ENCODE measurements at regions not wholly inside any gene's neighbourhood (a gene's known extent, or its start where the extent isn't known, plus 50 kb on each side); places are given as distances from the start of the nearest gene placed in this dataset.

DNA sequence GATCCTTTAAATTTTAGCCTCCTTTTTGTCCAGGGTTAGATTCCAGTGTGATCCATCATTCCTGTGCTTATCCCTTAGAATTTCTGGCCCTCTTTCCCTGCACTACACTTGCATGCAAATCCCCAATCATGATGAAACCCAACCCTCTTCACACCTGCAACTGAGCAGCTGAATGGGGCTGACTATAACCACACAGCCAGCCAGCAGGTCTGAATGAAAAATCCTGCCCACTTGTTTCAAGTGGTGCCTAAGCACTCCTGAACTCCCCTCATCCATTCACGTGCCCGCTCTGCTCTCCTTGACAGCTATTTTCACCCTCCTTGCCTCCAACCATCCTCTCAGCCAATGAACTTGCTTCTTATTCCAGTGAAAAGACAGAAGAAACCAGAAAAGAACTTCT lies 80.5 kb upstream of the AFF3 start:
- DNase-seq, result no peak

- DNase-seq, result no peak
Measured at GRCh38 chr2:100218552-100218951, 76.2 kb upstream of the AFF3 start.

GRCh38 chr2:100217323-100217722 lies 74.9 kb upstream of the AFF3 start:
- DNase-seq, result no peak

DNA sequence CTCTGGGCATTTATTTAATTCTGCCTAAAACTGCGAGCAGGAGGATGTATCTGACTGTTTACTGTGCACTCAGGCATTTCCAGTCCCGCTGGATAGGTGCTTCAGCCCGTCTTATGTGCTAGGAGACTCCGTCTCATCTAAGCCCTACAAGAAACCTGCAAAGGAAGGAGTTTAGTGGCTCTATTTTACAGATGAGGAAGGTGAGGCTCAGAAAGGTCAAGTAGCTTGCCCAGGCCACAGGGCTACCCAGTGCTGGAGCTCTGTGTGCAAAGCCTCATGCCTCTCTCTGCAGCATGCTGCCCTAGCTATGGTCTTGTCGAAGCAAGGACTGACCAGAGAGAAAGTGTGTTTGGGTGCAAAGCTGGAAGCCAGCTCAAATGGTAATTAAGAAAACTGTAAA lies 73.6 kb upstream of the AFF3 start:
- no peak for DNase-seq

GRCh38 chr2:100215371-100215770 lies 73.0 kb upstream of the AFF3 start:
- no peak for DNase-seq

DNA sequence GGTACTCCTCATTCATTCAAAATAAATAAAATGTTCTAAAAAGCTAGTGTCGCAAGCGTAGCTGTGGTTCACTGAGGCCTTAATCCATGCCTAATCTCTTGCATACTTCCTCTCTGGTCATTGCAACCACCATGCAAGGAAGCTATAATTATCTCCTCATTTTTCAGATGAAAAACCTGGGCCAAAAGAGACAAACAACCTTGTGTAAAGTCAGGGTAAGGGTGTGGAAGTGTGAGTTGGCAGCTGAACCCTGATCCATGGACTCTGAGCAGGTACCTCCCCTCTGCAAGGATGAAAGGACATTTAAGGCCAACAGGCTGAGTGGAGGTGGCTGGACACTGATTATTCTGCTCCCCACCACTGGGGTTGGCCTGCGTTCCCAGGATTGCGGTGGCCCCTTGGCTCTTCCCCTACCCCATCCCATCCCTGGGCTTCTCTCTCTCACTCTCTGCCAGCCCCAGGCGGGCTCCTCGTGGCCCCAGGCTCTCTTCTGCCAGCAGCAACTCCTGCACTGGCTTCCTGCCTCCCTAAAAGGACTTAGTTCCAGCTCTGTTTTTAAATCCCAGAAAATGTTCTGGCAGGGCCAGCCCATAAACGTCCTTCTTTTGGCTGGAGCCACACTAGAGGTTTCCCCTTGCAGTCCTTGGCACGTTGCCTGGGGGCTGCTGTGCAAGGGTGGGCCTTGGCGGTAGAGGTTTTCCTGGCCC lies 72.0 kb upstream of the AFF3 start:
- DNase-seq, result no peak

- DNase-seq, result no peak
Measured at GRCh38 chr2:100213595-100213994, 71.2 kb upstream of the AFF3 start.

DNA sequence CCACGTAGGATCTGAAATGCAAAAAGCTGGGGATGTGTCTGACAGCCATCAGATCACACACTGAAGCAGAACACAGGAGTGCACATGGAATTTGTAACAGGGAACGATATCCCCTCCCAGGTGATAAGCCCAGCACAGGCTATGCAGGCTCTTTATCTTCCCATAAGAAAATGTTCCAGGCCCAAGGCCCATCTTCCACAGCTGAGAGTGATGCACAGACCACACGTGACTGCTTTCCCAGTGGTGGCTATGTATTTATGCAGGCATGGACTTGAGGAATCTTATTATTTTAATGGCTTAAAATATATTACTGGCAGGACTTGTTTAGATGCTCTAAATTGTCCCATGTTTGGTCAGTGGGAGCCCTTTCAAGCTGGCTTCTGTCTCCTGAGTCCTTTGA lies 70.5 kb upstream of the AFF3 start:
- DNase-seq, result no peak

GRCh38 chr2:100211521-100211920 lies 69.1 kb upstream of the AFF3 start:
- no peak for DNase-seq

DNA sequence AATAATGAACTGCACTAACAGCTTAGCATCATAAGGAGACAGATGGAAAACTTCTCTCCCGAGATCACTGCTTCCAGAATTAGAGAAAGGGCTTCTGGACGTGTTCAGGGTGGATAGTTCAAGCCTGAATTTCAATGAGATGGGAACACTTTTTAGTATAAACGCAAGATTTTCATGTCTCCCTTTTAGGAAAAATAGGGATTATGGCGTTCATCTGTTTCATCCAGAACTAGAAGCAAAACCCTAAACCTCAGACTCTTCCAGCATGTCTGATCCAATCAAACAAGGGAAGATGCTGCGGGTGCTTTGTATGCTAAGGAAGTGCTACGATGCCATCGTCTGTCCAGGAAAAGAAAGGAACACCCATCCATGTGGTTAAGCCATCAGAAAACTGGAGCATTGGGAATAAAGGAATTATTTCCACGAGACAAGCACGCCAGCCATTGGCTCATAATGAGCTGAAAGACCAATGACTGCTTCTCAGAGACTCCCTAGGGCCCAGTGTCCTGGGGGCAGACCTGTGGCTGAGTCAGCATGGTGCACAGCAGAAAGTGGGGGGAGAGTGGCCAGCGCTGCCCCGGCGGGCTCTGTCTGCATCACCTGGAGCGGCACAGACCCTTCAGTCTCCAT lies 65.9 kb upstream of the AFF3 start:
- no peak for DNase-seq

- peak; percentile 11 for DNase-seq
Measured at GRCh38 chr2:100207411-100207885, 65.1 kb upstream of the AFF3 start.

DNA sequence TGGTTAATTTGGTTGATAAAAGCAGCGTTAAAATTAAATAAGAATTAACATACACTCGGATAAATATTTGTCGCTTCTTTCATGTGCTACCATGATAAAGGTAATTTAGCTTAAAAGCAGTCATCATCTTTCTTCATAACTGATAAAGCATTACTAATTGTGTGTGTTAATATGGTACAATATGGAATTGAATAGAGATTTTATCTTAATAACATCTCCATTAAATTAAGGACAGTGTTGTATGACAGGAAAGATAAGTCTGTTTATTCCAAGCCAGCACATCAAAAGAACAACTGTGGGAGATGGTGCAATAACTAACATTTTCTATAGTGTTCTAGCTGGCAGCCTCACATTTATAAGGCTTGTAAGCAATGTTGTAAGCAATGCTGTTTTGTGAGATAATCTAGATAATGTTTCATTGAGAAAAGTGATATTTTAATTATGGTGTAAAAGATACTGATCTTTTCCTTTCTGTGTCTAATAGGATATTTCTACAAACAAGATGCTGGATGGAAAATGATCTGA lies 64.4 kb upstream of the AFF3 start:
- no peak for DNase-seq

GRCh38 chr2:100205174-100205573 lies 62.8 kb upstream of the AFF3 start:
- no peak for DNase-seq

- no peak for DNase-seq
Measured at GRCh38 chr2:100202567-100202966, 60.2 kb upstream of the AFF3 start.

DNA sequence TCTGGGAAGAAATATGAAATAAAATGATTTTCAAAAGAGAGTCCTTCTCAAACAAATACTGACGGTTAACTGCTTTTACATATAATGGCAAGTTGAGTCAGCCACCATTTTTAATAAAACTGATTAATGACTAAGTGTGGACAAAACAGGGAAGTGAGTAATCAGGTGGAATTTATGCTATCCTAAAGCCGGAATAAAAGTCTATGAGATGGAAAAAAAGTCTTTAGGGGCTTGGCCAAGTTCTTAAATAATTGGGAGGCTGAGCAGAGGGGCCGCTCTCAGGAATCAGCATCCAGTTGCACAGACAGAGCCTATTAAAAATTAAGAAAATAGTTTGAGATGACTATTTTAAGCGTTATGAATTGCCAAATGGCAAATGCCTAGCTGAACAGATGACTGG lies 58.6 kb upstream of the AFF3 start:
- no peak for DNase-seq

- DNase-seq, result no peak
Measured at GRCh38 chr2:100199421-100199820, 57.0 kb upstream of the AFF3 start.

GRCh38 chr2:100198461-100199230 lies 56.3 kb upstream of the AFF3 start:
- DNase-seq, result no peak

DNA sequence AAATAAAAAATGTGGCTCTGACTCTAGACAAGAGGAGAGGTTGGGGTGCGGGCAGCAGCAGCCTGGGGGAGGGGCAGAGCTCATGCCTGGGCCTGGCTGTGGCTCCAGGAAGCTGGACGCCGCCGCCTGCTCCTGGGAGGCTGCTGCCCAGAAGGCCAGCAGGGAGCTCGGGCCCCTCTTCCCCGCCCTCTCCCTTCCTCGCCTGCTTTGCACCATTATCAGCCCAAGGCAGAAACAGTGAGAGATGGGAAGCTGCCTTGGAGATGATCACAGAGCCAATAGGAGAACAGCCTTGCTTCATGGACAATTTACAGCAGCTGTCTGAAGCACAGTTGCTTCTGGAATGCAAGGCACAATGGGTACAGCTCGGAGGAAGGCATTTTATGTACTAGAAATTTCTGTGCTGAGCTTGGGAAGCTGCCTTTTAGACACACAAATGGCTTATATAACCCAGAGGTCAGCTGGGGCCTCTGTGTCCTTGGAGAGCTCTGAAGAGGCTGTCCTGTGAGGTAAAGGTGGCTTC lies 55.3 kb upstream of the AFF3 start:
- DNase-seq, result no peak

DNA sequence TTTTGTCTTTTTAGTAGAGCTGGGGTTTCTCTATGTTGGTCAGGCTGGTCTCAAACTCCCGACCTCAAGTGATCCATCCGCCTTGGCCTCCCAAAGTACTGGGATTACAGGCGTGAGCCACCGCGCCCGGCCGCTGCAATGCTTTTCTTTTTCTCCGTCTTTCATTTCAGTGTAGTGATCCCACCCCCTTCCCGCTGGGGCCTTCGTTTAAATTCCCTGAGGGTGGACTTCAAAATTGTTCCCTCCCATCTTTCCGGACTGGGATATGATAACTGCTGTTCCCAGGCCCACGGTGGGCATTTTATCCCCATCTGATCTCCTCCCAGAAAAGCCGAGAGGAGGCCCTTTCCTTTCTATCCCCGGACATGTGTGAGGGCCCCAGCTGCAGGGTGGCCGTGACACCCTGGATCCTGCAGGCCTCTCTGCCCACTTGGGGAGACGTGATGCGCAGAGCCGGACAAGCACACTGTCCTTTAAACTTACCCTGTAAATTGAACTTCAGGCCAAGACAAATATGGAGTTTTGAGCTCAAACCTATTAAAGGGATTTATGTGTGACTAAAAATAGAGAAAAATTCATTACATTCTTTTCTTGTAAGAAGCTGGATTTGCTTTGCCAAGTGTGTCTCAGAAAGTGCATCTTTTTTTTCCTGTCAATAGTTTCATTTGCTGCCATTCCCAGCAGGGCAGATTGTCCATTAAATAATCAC lies 54.5 kb upstream of the AFF3 start:
- no peak for DNase-seq

DNA sequence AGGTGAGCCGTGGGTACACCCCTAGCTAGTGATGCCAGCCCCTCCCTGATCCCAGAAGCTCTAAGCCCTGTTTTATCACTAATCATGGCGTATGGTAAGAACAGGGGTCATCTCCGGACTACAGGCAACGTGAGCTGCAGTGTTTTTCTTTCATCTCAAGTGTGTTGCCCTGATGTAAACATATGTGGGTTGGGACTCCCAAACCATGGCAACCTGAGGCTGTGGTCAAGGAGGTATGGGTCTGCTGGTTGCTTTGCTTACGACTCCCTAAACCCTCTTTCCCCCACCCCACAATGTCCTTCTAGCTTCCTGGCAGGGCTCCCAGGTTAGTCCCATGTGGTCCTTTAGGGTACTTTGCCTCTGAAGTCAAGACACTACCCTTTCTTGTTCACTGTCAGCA lies 53.6 kb upstream of the AFF3 start:
- DNase-seq, result no peak

DNA sequence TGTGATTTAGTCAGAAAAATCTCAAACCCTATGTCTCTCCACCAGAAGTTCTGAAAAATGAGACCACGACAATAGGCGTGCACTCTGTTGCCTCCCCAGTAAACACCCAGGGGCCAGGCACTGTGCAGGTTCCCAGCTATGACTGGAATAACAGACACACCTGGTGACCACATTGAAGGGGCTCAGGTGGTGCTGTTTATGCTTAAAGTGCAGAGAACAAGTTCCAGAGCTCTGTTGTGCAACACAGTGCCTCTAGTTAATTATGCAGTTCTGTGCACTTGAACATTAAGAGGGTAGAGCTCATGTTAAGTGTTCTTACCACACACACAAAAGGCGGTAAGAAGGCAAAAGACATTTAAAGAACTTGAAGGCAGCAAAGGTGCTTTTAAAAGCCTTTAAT lies 52.6 kb upstream of the AFF3 start:
- no peak for DNase-seq

DNA sequence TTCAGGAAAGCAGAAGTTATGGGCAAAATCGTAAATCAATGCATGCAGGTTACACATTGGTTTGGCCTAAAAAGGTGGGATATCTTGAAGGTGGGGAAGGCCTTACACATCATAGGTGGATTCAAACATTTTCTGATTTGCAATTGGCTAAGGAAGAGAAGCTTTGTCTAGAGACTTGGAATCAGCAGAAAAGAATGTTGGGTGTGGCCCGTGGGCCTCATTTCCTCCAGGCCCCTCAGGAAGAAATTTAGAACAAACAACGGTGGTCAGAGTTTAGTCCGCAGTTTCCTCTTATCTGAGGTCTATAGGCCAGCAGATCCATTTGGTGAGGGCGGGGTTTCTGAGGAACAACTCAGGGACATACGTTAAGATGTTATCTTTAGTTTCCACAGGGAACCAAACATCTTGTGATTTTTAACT lies 50.9 kb upstream of the AFF3 start:
- DNase-seq, result no peak

DNA sequence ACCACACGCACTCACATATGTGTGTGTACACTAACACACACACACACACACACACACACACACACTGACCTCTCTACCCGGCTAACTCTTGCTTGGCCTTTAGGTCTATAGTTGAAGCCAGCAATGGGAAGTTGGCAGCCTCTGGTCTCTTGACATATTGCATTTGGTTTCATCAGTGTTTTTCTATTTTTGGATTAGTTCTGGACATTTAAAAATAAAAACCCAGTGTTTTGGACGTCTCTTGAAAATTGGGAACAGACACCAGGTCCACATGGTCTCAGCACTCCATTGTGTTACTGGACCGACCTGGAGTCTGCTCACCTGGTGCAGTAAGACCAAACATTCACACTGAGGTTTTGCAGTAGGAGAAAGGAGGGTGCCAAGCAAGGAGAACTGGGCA lies 50.4 kb upstream of the AFF3 start:
- DNase-seq, result no peak

All from NCI-H1694 (cell line).